GM20431 (cell line): ENCODE measurements at regions not wholly inside any gene's neighbourhood (a gene's known extent, or its start where the extent isn't known, plus 50 kb on each side); places are given as distances from the start of the nearest gene placed in this dataset.

Experiments
- in situ Hi-C: fragments of 300-500 bp; cut with MseI, MboI; formaldehyde crosslinking; loops from one replicate; pipeline ENCODE4 v1.15.0; 2020; ENCODE audit warnings: low sequenced_read_pairs; ENCODE audit not compliant: unreplicated experiment

DNA sequence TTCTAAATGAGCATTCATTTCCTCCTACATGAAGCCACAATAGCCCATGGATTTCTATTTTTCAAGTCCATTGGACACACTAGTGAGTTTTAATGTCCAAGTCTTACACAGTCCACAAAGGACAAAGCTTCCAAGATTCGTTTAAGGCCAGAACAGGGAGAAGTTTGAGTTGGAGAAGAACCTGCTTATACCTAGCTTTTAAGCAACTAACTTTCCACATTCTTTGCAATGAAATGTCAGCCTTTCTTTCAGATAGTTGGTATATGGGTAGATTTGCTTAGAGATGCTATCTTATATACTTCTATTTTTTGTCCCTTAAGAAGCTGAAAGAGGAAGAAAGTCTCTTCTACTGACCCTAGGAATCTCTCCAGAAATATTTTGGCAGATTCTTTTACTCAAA, 66.1 kb upstream of the NPAS2 start:
- in situ Hi-C loops: no loop called here

DNA sequence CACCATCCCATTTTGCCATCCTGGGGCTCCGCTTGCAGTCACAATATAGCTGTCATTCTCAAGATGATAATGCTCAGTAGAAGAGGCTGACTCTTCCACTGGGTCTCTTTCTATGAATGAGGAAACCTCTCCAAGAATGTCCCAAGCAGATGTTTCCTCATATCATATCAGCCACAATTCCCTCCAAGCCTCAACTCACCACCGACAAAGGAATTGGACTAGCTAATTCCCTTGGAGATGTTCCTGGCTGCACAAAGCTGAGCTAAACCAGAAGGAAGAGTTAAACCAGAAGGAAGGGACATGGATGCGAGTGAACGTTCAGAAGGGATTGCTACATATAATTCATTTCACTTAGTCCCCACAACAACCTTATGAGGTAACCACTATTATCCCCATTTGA, 65.0 kb upstream of the NPAS2 start:
- in situ Hi-C loops: no loop called here

DNA sequence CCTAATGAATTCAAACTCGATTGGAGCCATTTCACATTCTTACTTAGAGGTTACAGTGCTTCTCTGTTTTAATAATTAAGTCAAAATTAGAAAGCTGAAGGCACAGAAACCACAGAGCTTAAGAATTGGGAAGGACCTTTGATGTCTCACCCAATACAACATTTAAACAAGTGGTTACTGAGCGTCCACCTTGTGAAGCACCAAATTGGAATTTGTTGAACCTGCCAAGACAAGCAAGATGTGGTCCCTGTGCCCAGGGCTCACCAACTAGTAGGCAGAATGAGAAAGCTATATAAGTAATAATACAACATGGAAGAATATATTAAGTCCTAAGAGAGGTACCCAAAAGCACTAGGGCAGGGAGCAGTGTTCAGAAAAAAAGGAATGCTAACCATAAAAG, 64.5 kb upstream of the NPAS2 start:
- in situ Hi-C loops: no loop called here

DNA sequence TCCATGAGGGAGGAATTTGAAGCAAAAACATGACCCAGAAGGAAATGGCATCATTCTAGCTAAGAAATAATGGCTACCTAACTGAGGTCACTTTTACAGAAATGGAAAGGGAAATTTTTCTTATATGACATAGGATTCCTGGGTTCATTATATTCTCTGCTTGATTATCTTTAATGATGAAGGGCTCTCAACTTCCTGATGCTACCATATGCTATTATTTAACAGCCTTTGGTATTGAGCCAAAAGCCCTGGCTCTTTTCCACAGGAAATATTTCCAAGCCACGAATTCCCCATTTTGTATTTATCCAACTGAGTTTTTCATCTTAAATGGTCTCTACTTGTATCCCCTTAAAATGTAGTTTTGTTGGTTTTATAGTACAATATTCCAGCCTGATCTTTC, 63.2 kb upstream of the NPAS2 start:
- in situ Hi-C loops: no loop called here

DNA sequence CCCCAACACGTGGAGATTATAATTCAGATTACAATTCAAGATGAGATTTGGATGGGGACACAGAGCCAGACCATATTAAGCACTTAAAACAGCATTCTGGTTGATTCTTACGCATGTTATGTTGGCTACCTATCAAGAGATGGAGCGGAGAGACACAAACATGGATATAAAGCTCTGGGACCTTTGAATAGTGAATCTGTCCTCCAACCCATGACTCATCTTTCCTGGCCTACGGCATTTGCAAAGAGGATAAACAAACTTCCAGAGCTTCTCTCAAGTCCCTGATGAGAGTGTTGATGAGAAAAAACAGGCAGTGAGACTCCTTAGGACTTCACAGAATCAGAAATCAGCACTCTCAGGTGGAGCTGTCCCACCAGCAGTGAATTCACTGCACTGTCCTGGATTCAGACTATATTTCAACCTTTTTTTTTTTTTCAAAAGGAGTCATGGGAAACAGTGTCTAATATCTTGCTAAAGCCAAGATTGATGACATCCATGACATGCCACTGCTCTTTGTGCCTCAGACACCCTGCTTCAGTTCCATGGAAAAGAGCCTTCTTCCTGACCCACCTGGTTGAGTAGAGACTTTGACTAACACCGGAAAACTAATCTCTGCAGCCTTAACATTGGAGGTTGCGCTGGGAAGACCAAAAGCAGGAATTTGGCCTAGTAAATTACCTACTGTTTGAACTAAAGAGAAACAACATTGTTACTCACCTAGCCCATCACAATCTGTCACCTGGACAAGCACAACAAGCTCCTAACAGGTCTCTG, 62.1 kb upstream of the NPAS2 start:
- in situ Hi-C loops: no loop called here

DNA sequence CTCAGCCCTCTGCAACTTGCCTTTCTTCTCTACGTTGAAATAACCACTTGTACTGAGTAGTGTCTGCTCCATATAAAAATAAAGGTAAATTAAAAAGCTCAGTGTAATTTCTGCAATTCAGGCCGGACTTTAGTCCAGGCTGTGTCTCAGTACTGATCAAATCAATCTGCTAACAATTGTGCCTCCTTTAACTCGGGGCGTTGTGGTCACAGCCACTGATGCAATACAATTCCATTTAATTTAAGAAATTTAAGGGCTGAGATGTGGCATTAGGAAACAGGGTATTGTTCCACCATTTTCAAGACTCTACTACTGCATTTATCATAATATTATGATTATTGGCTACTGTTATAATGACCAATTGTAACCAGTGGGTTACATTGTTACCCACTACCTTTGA, 60.0 kb upstream of the NPAS2 start:
- in situ Hi-C loops: no loop called here

DNA sequence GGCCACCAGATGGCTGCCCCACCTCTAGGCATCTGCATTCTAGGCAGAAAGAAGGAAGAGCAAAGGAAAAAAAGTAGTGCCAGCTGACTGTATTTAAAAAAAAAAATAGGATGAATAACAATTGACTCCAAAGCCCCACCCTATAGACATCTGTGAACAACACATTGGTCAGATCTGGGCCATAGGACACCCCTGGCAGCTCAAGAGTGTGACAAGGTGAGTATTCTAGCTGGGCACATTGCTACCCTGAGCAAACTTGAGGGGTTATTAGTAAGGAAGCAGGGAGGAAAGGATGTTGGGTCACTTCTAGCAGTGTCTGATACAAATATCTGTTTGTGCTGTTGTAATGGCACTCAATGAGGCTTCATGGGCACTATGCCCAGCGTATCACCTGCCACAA, 58.6 kb upstream of the NPAS2 start:
- in situ Hi-C loops: no loop called here

DNA sequence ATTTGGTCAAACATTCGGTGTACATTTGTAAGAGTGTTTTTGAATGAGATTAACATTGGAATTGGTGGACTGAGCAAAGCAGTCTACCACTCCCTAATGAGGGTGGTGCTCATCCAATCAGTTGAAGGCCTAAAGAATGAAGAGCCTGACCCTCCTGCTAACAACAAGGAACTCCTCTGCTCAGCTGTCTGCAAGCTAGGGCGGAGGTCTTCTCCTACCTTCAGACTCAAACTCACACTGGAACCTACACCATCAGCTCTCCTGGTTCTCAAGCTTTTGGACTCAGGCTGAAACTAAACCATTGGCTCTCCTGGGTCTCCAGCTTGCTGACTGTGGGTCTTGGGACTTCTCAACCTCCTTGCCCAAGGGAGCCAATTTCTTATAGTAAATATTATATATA, 55.5 kb upstream of the NPAS2 start:
- in situ Hi-C loops: no loop called here

DNA sequence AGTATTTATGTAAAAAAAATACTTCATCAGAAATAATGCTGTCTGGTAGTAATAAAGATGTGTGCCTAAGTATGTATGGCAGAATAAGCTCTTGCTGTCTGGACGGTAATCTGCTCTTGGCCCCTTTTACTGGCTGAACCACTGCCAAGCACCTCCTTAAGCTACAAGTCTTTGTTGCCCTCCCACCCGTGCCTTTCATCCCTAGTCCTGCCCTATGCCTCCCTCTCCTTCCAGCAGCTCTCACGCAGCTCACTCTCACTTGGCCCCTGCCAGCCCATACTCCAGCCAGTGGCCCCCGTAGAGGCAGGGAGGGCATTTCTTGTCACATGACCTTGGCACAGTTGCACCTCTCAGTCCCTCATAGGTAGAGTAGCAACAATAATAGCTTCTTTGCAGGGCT, 54.5 kb upstream of the NPAS2 start:
- in situ Hi-C loops: no loop called here

DNA sequence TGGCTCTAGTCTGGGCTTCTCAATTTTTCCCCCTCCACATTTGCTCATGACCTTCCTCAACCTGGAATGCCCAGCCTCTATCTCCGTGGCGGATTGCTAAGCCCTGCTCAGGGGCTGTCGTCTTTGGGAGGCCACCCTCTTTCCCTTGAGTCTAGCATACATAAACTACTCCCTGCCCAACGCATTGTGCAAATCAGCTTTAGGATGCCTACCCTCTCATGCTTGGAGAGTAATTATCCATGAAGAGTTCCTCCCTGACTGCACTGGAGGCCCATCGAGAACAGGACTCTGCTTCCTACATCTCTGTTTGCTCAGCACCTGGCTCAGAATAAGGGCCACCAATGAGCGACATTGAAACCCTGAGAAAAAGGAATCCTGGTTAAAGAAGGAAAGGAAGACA, 53.7 kb upstream of the NPAS2 start:
- in situ Hi-C loops: no loop called here

DNA sequence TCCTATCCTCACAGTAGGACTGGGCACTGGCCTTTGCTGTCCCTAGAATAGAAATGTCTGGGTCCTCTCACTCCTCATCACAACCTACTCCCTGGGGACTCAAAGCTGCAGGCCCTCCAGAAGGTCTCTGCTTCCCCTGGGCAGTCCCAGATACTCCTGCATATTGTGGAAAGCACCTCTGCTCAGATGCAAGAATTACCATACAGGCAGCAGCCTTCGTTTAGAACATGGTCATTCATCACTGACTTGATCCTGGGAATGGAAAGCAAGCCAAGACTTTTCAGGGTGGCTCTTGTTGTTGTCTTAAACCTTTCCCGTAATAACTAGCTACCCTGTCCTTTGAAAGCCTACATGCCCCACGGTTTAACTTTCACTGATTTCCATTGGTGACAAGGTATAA, 53.1 kb upstream of the NPAS2 start:
- in situ Hi-C loops: no loop called here

DNA sequence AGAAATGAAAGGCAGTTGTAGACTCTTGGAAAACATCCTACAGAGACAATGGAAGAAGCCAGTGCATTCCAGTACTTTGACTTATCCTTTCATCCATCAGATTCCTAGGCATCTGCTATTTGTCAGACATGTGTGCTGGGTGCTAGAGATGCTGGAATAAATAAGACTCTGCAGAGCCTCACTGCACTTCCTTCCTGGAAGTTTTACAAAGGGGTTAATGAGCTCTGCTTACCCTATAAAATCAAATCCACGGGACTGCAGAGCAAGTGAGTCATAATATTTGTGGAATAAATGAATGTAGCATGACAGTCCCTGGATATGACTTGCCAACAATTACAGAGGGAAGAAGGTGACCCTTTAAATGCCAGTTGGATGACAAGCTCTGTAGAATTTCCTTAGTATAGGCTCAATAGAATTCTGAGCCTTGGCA, 52.7 kb upstream of the NPAS2 start:
- in situ Hi-C loops: no loop called here

DNA sequence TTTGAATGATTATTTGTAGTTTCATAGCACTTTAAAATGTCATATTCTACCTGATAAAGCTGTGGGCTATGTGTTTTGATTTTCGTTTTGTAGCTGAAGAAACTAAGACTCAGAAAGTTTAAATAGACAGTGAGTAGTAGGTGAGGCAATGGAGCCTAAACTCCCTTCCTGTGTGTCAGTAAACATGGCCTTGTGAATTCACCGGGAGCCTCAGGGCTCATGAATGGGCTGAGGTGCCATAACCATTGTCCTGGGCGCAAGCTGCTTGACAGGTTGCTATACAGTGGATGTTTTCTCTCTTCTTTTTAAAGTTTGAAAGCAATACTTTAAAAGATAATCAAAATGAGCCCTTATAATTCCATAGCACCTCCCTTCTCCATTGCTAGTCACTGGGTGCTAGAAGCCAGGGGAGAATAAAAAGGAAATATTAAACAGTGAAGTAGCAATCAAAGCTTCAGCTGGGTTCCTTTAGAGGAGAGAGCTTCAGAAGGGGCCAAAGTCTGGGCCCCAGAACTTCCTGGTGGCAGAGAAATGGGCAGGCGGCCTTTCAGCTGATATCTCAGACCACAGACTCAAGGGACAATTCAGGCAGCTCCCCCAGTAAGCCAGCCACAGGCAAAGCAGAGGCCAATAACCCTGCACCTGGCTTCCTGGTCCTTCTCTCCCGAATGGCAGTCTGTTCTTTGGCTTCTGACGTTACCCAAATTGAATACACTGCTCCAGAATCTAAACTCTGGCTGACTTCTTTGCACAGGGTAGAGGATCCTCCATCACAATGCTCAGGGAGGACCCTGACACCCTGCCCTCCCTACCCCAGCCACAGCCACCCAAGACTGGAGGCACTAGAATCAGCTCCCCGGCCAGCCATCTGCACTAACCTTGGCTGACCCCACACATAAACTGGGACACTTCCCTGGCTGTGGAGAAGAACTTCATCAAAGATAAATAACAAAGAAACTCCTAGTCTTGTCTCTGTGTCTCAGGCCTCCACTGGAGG, 51.8 kb upstream of the NPAS2 start:
- in situ Hi-C loops: no loop called here
